HG03432 (cell line): ENCODE measurements at regions not wholly inside any gene's neighbourhood (a gene's known extent, or its start where the extent isn't known, plus 50 kb on each side); places are given as distances from the start of the nearest gene placed in this dataset.
"Not testable (repeated sequence)": the region's sequence is repeated elsewhere in the genome, so short reads cannot be mapped to it uniquely, and the experiment has no call there.

Experiments used
- ATAC-seq: cut with Tn5 transposase; IDR thresholded peaks from one replicate; pipeline ENCODE4 v1.9.1; 2021; ENCODE audit warnings: mild to moderate bottlenecking, moderate library complexity; ENCODE audit not compliant: unreplicated experiment

- ATAC-seq, result no peak
Measured at GRCh38 chr13:57899096-57899495, 267.6 kb downstream of the PCDH17 start.

- not testable (repeated sequence) for ATAC-seq
Measured at GRCh38 chr13:57909833-57910232, 278.3 kb downstream of the PCDH17 start.

GRCh38 chr13:57918086-57918485 lies 286.5 kb downstream of the PCDH17 start:
- ATAC-seq, result no peak

DNA sequence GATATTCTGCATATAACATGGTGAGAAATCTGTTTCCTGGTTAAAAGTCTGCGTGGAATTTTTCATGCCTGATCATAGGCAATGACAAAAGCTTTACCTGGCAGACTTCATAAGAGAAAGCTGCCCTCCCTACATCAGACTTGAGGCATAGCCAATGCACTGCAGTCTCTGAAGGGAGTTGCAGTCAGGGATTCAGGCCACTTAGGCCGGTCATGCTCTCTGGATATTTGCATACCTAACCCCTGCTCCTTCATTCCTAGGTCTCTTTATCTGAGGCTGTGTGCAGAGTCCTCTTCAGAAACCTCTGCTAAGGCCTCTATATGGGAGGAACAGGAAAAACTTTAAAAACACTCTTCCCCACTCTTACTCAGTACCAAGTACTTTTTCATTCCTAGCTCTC lies 287.4 kb downstream of the PCDH17 start:
- no peak for ATAC-seq

DNA sequence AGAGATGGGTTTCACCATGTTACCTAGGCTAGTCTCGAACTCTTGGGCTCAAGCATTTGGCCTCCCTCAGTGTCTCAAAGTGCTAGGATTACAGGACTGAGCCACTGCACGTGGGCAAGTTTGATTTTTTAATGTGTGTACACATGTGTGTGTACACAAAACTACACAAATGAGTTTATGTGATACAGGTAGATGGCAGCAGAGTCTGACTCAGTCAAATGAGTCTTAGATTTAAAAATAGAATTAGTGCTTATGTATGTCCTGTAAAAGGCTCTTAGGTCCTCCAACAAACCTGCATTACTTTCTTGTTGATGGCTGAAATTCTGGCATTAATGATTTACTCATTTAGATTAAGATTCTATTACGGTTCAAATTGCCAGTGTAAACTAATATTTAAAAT lies 293.7 kb downstream of the PCDH17 start:
- ATAC-seq, result no peak

DNA sequence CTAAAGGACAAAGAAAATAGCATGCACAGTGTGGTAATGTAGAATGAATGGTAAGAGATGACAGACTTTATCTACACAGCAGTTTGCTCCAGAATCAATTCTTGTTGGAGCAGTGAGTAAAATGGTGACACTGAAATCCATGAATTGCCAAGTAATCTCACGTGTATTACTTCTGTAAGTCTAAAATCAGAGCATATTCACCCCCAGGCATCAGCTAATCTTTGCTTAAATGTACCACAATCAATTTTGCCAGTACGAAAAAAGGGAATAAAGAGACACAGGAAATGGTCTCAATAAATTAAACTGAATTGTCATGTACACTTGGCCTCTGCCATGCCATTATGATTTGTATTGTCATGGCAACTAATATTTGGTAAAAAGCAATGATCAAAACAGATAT lies 294.2 kb downstream of the PCDH17 start:
- ATAC-seq, result no peak

DNA sequence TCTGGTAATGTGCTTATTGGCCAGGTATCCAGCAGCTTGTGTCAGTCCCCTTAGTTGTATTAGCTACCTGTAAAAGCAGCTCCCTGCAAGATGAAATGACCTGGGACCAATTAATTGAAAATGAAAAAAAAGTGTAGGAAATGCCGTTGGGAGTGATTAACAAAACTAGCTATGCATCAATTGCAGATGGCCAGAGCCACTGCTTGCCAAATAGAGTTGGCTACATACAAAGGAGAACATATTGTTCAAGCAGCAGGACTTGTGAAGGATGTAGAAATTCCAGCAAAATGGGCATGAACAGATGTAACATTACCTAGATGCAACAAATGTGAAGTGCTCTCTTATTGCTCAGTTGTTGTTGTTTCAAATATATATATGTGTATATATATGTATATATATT lies 300.5 kb downstream of the PCDH17 start:
- ATAC-seq, result no peak

- ATAC-seq, result no peak
Measured at GRCh38 chr13:57933606-57934005, 302.1 kb downstream of the PCDH17 start.

DNA sequence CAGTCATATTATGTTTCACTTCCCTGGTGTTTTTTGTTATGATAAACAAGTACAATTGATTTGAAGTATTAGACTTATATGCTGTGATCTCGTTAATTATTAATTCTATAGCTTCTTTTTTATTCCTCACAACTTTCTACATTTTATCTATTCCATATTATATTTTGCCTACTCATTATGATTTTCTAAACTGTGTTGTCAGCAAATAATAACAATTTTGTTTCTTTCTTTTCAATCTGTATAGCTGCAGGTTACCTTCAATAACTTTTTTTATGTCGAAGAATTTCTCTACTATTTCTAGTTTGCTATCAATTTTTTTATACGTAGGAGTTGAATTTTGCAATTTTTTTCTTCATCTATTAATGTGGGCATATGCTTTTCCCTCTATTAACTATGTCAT lies 304.4 kb downstream of the PCDH17 start:
- no peak for ATAC-seq

- ATAC-seq, result peak; percentile 99
Measured at GRCh38 chr13:57946361-57946760, 314.8 kb downstream of the PCDH17 start.

DNA sequence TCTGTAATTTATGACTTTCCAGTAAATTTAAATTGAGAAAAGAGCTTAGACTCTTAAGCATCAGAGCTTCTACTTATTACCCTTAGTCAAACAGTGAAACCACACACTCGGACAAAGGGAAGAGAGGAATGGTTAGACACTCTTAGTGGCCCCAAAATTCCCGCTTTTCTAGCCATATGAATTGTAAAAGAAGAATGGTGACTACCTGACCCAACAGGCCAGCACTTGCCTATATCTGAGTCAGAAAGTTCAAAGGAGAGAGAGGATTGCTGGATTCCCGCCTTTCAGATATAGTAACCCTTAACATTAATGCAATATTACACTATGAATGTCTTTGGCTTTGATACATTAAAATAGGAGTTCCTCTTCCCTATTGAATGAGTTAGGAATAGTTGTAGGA lies 317.3 kb downstream of the PCDH17 start:
- ATAC-seq, result no peak

- ATAC-seq, result no peak
Measured at GRCh38 chr13:57969951-57970350, 338.4 kb downstream of the PCDH17 start.

GRCh38 chr13:57970404-57970803 lies 338.9 kb downstream of the PCDH17 start:
- ATAC-seq, result no peak

GRCh38 chr13:57982782-57983181 lies 351.2 kb downstream of the PCDH17 start:
- ATAC-seq, result no peak

DNA sequence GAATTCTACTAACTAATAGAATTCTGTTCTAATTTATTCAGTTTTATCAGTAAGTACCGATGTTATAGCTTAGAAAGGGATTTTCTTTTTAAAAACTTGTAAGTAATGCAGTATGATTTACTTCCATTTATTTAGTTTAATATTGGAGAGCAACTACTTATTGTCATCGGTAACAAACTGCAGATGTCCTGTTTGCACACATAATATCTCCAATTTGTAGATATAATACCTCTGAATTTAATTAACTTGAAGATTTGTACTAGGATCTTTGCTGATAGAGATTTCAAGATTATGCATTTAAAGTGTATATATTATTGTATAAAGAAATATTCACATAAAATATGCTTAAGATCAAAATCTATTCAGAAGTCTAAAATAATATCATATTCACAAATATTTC lies 356.7 kb downstream of the PCDH17 start:
- no peak for ATAC-seq

DNA sequence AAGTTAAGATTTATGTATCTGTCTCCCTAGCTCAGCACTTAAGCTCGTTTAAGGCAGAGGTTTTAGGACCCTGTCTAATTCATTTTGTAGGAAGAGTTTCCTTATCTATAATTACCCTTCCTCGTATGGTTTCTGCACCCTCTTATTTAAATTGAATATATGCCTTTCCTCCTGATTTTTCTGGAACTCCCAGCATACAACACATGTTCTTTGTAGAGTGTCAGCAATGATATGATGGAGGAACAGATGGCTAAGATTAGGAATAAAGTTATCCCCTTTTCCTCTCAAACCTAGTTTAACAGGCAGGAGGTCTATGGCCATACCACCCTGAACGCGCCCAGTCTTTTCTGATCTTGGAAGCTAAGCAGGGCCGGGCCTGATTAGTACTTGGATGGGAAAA lies 359.5 kb downstream of the PCDH17 start:
- no peak for ATAC-seq

DNA sequence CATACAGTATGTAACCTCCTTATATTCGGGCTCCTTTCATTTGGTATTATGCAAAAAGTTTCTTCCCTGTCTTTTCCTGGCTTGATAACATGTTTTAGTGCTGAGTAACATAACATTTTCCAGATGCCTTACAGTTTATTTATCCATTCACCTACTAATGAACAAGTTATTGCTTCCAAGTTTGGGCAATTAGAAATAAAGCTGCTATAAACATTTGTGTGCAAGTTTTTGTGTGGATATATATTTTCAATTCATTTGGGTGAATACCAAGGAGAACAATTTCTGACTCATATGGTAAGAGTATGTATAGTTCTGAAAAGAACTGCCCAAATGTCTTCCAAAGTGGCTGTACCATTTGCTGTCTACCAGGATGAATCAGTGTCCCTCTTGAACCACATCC lies 360.9 kb downstream of the PCDH17 start:
- no peak for ATAC-seq

- ATAC-seq, result no peak
Measured at GRCh38 chr13:57996717-57997116, 365.2 kb downstream of the PCDH17 start.

DNA sequence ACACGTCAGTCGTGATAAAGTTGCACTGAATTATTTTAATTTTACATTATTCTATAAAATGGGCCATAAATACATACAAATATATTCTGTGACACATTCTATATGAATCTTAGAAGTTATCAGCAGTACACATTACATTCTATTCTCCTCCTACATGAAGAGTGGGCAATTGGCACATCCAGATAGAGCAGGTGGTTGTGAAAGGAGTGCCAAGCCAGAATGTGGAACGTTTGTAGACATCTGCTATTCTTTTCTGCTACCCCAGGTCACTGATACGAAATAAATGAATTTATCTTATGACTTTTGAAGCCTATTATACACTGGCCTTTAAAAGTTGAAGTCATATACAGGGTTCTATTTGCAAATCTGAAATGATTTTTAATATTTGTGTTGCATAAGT lies 373.2 kb downstream of the PCDH17 start:
- ATAC-seq, result no peak

DNA sequence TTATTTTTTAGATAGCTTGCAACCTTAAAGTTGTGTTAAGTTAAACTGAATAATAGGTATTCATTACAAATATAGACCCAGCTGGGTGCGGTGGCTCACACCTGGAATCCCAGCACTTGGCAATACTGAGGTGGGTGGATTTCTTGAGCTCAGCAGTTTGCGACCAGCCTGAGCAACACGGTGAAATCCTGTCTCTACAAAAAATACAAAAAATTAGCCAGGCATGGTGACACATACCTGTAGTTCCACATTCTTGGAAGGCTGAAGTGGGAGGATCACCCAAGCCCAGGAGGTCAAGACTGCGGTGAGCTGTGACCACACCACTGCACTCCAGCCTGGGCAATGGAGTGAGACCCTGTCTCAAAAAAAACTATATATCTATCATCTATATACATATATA lies 386.5 kb downstream of the PCDH17 start:
- ATAC-seq, result no peak

DNA sequence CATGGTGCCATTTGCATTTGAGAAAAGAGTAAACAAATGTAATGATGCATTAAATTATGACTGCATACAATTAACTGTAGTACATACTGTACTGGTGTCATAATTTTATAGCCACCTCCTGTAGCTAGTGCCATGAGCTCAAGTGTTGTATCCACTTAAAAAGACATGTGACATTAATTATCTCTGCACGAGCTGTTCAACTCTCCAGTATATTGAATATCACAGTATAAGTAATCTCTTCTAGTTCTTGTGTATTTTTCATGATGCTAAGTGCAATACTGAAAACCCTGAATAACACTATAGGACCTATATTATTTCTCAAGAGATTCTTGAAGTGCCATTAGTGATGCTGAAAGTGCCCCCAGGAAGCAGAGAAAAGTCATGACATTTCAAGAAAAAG lies 387.3 kb downstream of the PCDH17 start:
- ATAC-seq, result no peak

GRCh38 chr13:58024103-58024502 lies 392.6 kb downstream of the PCDH17 start:
- ATAC-seq, result no peak

DNA sequence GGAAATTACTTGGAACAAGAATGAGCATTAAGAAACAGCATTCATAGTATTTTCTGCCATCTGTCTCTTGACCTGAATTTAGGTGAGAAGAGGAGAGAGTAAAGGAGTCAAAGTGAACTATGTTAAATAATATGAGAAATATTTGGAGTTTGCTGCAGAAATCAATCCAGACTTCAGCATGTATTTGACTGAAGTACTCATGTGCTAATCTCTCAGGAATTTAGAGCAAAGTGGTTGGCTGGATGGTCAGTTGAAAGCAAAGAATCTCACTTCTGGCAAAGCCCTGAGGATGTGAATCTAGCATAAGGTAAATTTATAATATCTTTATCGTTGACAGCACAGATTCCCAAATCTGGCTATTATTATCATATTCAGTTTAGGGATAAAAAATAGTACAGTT lies 394.3 kb downstream of the PCDH17 start:
- ATAC-seq, result no peak
